NCI-H2029 treated with DMSO at 0.1 percent for 48 hours (cell line): ENCODE measurements at regions not wholly inside any gene's neighbourhood (a gene's known extent, or its start where the extent isn't known, plus 50 kb on each side); places are given as distances from the start of the nearest gene placed in this dataset.

Experiments
- DNase-seq: peaks from one replicate; lab custom pipeline; 2025; lab: John Stamatoyannopoulos, UW

DNA sequence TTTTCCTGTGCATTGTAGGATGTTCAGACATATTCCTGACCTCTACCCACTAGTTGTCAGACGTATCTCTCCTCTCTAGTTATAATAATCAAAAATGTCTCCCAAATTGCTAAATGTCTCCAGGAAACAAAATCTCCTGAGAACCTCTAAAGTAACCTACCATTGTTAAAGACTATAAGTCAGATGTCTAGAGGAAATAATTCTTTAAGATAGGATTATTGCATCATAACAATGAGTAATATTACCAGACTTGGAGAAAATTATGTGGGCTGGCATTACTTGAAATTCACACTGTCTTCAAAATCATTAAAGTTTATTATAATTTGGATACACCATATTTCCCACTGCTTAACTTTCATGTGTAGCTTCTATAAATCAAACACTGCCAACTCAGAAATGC is 643.0 kb upstream of the ADGRL2 start:
- DNase-seq, result no peak

DNA sequence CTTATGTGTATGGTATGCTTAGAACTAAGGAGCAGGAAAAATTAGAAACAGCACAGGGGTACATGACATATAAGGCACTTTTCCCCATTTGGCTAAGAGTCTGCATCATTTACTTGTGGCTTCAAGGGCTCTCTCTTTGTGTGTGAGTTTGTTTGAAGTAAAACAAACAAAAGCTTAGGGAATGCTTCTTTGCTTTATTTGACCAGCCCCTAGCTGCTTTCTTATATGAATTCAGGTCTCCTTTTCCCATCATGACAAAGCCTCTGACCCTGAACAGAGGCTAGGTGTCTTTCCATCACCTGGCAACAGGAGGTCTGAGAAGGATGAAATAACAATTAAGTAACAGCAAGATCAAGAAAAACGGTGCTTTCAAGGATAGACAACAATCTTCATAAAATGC is 643.8 kb upstream of the ADGRL2 start:
- no peak for DNase-seq

GRCh38 chr1:81155131-81155530 is 645.6 kb upstream of the ADGRL2 start:
- DNase-seq, result no peak

DNA sequence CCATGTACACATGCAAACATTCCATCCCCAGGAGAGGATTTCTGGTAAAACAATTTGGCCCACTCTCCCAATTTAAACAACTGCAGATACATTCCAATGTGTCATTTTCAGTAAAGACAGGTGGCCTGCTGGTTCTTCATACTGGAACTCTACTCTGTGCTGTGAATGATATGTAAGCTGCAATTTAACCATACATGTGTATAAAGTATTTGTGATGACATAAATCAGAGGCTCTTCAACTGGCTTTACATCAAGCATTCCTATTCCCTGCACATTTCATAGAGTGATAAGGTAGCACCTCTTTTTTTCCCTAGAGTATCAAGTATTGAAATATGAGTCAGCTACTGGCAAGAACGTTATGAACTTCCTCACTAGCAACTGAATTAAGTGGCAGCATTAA is 649.5 kb upstream of the ADGRL2 start:
- DNase-seq, result no peak

GRCh38 chr1:81149649-81150325 is 650.9 kb upstream of the ADGRL2 start:
- no peak for DNase-seq

GRCh38 chr1:81144240-81144825 is 656.4 kb upstream of the ADGRL2 start:
- DNase-seq, result no peak

DNA sequence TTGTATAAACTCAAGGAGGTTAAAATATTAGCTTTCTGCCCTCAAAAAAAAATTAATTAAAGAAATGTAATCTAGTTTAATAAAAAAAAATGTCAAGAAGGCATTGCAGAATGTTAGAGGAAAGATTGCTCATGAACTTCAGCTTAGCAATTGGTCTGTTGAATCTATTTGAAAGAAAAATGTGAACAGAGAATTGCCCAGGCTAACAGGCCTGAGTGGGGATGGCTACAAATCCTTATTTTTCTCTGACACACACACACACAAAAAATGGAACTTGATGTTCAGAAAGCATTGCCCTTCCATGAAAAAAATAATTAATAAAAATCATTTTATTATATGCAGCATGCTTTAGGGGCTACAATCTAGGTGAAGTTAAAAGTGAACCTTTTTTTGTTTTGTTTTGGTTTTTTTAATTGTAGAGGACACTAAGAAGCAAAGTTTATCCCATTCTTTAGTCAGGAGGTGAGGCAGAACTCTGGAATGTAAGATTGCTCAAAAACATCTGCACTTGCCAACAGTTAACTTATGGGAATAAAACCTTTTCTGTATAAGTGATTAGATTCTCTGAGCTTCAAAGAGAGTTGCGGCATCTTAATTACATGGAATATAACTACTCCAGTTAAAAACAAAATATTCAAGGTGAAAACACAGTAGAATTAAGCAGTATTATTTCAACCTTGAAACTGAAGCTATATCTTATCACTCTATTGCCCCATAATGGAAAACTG is 658.5 kb upstream of the ADGRL2 start:
- DNase-seq, result no peak

DNA sequence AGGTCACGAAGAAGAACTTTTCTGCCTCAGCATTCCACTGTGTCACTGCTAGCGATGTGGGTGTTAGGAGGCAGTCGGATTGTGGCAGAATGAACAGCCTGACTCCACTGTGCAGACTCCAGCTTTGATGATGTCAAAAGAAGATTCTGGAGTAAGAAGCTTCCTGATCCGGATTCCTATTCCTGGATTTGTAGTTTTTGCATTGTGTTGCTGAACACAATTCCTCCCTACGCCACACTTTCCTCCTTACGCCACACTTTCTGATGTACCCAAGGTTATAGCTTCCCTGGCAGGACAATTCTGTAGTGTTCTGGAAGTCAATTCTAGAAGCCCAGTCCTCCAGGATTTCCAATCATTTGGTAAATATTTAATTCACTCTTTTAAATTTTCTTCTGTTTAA is 665.2 kb upstream of the ADGRL2 start:
- no peak for DNase-seq

- no peak for DNase-seq
Measured at GRCh38 chr1:81129776-81130175, 671.0 kb upstream of the ADGRL2 start.

DNA sequence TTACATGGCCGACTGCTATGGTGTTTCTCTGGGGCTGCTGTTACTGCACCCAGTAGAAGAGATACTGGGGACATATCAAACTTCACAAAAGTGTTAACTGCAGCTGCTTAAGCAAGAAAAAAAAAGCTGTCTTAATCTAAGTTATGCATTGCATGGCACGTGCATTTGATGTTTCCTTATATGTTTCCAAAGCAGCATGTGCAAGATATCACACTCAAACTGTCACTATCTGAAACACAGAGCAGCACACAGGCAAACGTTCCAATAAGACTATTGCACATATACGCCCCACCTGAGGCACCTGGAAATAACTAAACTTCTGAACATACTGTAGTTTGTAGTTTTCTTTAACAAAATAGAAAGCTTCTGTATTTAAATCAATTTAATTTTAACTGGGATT is 671.4 kb upstream of the ADGRL2 start:
- DNase-seq, result no peak

DNA sequence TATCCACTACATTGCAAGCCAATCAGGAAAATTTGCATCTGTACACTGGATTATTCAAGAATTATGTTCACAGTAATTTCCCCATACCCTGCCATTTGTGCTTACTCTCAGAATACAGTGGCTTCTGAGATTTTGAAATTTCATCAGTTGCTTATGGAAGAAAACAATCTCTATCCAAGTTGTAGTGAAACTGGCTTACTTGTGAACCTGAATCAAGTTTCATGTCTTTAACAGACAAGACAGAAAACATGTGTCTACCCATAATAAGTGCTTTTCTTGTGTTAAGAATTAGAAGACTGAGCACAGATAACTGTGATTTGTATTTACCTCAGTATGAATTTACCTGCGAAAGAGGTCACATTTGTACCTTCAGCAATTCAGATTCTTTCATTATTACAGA is 672.7 kb upstream of the ADGRL2 start:
- no peak for DNase-seq

DNA sequence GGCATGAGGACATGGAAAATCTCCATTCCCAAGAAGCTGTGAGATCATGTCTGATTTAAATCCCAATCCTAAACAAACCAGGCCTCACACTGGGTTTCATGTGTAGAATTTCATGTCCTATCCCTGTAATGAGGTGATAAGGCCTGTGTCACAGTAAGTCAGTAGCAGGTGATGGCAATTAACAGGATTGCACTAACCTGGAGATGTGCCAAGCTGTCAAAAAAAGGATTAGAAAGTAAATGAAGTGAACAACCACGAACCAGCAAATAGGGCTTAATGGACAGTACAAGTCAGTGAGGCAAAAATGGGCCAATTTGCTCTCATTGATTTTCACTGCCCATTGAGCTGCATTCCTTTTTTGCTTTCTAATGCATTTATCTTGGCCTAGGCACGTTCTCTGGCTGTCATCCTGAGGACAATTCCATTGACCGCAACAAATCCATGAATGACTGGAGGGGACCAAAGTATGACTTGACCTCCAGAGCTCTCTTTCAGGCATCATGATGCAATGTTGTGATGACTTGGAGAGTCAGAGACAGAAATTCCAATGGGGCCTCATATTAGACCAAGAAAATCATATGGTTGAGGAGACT is 673.6 kb upstream of the ADGRL2 start:
- DNase-seq, result no peak

DNA sequence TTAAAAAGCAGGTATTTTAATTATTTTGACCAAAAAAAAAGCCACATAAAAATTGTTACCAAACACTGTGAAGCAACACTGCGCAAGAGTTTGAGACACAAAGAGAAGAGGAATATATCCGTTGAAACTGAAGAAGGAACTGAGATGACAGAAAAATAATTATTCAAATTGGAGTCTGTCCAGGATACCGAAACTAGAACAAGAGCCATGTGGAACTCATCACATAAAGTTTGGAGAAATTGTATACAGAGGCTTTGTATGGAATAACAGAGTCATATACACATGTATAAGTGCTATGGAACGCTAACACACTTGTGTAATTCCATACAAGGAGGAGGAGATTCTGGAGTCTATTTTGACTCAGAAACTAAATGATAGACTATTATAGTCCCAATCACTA is 675.1 kb upstream of the ADGRL2 start:
- DNase-seq, result no peak

DNA sequence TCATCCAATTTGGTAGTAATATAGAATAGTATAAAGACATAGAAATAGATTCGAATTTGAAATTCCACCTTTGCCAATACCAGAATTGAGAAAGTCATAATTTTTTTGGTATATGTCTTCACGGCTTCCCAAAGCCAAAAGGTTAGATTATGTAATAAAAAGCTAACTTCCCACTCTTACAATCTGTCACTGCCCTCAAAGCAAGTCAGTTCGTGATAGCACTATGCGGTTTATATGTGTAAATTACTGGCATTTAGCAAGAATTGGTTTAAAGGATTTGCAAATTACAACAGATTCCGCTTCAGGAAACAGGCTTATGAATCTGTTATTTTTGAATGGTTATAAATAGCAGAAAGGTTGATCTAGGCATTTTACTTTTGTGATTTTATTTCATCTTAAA is 679.4 kb upstream of the ADGRL2 start:
- no peak for DNase-seq

GRCh38 chr1:81119319-81119718 is 681.4 kb upstream of the ADGRL2 start:
- DNase-seq, result no peak

DNA sequence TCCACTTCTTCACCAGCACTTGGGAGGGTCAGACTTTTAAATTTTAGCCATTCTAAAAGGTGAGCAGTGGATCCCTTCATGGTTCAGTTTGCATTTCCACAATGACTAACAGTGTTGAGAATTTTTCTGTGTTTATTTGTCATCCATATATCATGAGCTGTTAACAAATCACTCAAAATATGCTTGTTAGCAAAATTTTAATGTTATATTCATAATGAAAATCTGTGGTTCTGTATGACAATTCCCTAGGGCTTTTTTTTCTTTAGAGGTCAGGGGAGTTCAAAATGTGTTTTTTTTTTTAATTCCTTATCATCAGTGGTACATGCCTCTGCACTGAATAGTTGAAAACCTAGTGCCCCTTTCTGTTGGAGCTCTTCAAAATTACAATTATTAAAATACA is 682.2 kb upstream of the ADGRL2 start:
- no peak for DNase-seq

GRCh38 chr1:81115422-81115821 is 685.3 kb upstream of the ADGRL2 start:
- no peak for DNase-seq

GRCh38 chr1:81114191-81114590 is 686.5 kb upstream of the ADGRL2 start:
- no peak for DNase-seq

- DNase-seq, result no peak
Measured at GRCh38 chr1:81113688-81114087, 687.0 kb upstream of the ADGRL2 start.

GRCh38 chr1:81111818-81112217 is 688.9 kb upstream of the ADGRL2 start:
- DNase-seq, result no peak

DNA sequence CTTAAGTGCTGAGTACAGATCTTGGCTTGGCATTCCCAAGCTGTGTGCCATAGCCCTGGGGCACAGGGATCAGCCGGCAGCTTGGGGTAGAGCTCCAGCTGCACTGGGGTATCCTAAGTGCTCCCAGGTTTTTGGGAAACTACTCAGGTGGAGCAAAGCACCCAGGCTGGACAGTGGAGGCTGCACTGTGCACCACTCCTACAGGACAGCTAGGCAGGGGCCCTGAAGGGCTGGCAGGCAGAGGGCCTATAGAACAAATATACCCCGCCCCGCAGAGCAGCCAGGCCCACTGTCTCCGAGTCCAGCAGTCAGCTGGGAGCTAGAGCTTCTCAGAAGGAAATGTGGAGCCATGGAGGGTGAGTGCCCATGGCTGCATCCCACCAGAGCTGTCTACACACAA is 691.7 kb upstream of the ADGRL2 start:
- no peak for DNase-seq

DNA sequence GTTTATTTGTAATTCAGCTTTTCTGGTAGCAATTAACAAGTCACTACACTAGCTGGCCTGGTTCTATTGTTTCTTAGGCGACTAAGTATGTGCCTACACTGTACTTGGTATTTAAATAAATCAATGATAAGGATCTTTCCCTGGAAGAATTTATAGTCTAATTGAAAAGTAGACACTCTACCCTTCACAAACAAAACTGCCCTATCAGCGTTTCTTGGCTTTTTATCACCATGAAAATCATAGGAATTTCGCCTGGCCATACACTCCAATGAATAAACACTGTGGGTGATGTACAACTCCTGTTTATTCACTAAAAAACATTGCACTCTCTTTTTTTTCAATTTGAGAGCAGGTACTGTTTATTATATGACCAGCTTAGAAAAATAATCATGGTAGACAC is 702.9 kb upstream of the ADGRL2 start:
- no peak for DNase-seq

GRCh38 chr1:81073580-81073979 is 727.2 kb upstream of the ADGRL2 start:
- DNase-seq, result no peak
